Activated CD8-positive, alpha-beta T cell treated with anti-CD3 and anti-CD28 coated beads for 36 hours (primary cell): ENCODE measurements at regions not wholly inside any gene's neighbourhood (a gene's known extent, or its start where the extent isn't known, plus 50 kb on each side); places are given as distances from the start of the nearest gene placed in this dataset.

Experiments used
- ATAC-seq: fragments of 200-7000 bp; cut with Tn5 transposase; one replicate; pipeline ENCODE4 v1.10.0; 2021; ENCODE audit warnings: mild to moderate bottlenecking, moderate library complexity
- CTCF ChIA-PET: fragments of 350-600 bp; sonication (Branson Sonifier 250); formaldehyde crosslinking; loops from one replicate; lab custom pipeline; 2021; ENCODE audit warnings: antibody characterized with exemption; lab: Charles Lee
- POLR2A ChIA-PET: fragments of 350-600 bp; sonication (Branson Sonifier 250); formaldehyde crosslinking; loops from one replicate; lab custom pipeline; 2021; ENCODE audit warnings: antibody characterized with exemption; lab: Charles Lee
- DNase-seq: peaks from one replicate; pipeline ENCODE4 v3.0.0-alpha.2; 2020
- H3K27ac Mint-ChIP-seq: one replicate; pipeline ENCODE4 v1.8.0; 2021; ENCODE audit warnings: mild to moderate bottlenecking, mixed read lengths
- H3K27me3 Mint-ChIP-seq: one replicate; pipeline ENCODE4 v1.8.0; 2021; ENCODE audit warnings: mixed read lengths
- H3K36me3 Mint-ChIP-seq: one replicate; pipeline ENCODE4 v1.8.0; 2021; ENCODE audit warnings: low read depth, mixed read lengths
- H3K4me1 Mint-ChIP-seq: one replicate; pipeline ENCODE4 v1.8.0; 2021; ENCODE audit warnings: low read depth, mixed read lengths
- H3K4me3 Mint-ChIP-seq: one replicate; pipeline ENCODE4 v1.8.0; 2021; ENCODE audit warnings: mild to moderate bottlenecking, moderate library complexity, mixed read lengths
- H3K9me3 Mint-ChIP-seq: one replicate; pipeline ENCODE4 v1.8.0; 2021; ENCODE audit warnings: mixed read lengths
- intact Hi-C: fragments of 100-400 bp; cut with micrococcal nuclease; formaldehyde crosslinking; loops from one replicate; pipeline ENCODE4 v1.10.0; 2022
- TF ChIP-seq, protein P1 (sequence below): fragments of 200-600 bp; IDR thresholded peaks from one replicate; pipeline ENCODE4 v1.8.0; 2022; ENCODE audit warnings: antibody characterized with exemption, mild to moderate bottlenecking

DNA sequence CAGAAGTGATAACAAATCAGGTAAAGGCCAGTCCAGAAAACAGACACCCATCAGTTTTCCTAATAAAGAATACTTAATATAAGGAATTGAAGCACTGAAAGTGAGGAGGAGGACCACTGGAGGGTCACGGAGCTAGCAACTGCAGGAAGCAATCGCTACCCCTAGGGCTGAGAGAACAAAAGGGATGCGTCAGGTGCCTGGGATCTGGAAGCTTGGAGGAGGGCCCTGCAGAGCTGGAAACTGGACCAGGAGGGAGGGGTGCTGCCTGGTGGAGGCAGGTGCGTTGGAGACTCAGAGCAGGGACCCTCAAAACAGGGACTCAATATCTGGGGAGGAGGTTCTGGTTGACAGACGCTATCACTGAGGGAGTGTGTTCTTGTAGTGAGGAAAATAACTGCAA is 308.1 kb upstream of the RASGRP1 start:
- ATAC-seq (no peak), DNase-seq (no peak)
- Mint-ChIP-seq H3K36me3 (no peaks in the 10 kb centered on the region), H3K4me1 (no peaks in the 10 kb centered on the region), H3K9me3 (no peaks in the 10 kb centered on the region), H3K27ac (no peak overlapping the region), H3K4me3 (no peak overlapping the region), H3K27me3 (no peaks in the 10 kb centered on the region)
- CTCF ChIA-PET: no interaction called here
- TF ChIP-seq, protein P1, sequence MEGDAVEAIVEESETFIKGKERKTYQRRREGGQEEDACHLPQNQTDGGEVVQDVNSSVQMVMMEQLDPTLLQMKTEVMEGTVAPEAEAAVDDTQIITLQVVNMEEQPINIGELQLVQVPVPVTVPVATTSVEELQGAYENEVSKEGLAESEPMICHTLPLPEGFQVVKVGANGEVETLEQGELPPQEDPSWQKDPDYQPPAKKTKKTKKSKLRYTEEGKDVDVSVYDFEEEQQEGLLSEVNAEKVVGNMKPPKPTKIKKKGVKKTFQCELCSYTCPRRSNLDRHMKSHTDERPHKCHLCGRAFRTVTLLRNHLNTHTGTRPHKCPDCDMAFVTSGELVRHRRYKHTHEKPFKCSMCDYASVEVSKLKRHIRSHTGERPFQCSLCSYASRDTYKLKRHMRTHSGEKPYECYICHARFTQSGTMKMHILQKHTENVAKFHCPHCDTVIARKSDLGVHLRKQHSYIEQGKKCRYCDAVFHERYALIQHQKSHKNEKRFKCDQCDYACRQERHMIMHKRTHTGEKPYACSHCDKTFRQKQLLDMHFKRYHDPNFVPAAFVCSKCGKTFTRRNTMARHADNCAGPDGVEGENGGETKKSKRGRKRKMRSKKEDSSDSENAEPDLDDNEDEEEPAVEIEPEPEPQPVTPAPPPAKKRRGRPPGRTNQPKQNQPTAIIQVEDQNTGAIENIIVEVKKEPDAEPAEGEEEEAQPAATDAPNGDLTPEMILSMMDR: no peak
- intact Hi-C loops: no loop called here
- POLR2A ChIA-PET: no interaction called here

DNA sequence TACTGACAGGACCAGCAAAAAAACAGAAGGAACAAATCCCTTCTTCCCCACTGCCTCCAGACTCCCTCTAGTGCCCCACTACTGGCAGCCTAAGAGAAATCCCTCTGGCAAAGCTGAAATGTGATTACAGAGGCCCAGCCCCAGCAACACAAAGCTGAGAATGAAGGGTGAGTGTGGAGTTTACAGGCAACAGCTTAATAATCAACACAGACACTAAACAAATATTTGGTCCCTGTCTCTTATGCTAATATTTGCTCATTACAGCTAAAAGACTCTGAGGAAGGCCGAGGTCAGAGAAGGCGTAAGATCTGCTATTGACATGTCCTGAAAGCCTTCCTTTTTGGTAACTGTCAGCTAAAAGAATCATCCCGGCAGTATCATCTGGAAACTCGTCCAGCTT is 308.5 kb upstream of the RASGRP1 start:
- Mint-ChIP-seq H3K27me3 (peaks cover 1% of the 10 kb centered on the region), H3K4me1 (no peaks in the 10 kb centered on the region), H3K27ac (no peak overlapping the region), H3K4me3 (no peak overlapping the region), H3K9me3 (no peaks in the 10 kb centered on the region), H3K36me3 (no peaks in the 10 kb centered on the region)
- TF ChIP-seq, protein P1: no peak
- CTCF ChIA-PET: no interaction called here
- POLR2A ChIA-PET: no interaction called here
- intact Hi-C loops: no loop called here
- no peak for ATAC-seq
- DNase-seq: no peak

DNA sequence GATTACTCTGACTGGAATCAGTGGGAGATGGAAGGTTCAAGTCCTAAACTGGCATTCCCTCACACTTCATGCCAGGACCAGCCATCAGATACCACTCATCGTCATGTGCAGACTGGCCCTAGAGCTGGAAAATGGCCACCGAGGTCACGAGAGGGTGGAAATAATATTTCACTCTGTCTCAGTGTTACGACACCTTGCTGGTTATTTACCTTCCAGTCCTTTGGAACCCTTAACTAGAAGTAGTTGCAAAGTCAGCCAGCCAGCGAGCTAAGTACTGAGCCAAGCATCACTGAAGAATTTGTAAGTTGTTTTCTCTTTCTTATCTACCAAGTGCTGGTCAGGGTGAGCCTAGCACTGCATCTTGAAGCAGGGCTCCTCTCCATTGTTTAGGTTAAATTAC is 309.9 kb upstream of the RASGRP1 start:
- intact Hi-C loops: no loop called here
- Mint-ChIP-seq H3K27me3 (peaks cover 1% of the 10 kb centered on the region), H3K27ac (no peak overlapping the region), H3K36me3 (no peaks in the 10 kb centered on the region), H3K4me1 (no peaks in the 10 kb centered on the region), H3K4me3 (no peak overlapping the region), H3K9me3 (no peaks in the 10 kb centered on the region)
- TF ChIP-seq, protein P1: no peak
- DNase-seq (no peak), ATAC-seq (no peak)
- POLR2A ChIA-PET: no interaction called here
- CTCF ChIA-PET: no interaction called here

DNA sequence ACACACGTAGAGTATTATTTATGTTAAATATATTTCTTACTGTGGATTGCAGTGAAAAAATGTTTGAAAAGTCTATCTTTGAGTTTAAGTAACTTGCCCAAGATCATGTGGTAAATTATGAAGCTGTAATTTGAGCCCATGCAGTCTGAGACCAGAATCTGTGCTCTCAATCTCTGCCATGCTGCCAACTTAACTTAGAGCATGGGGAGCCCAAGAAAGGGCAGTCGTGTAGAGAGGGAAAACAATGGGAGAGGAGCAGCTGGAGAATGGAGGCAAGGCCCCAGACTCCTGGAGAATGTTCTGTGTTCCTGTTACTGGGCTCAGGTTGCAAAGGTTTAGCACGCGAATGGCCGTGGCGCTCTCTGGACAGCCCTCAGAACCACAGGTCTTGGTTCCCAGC is 311.6 kb upstream of the RASGRP1 start:
- ChIA-PET POLR2A (no interaction called here), CTCF (interaction anchor here (1.5 kb wide), 1 partner anchor 12 kb away, joined by 6 read pairs; no protein-coding TSS in a partner anchor)
- peaks cover 4% of the 10 kb centered on the region for H3K27me3 Mint-ChIP-seq

DNA sequence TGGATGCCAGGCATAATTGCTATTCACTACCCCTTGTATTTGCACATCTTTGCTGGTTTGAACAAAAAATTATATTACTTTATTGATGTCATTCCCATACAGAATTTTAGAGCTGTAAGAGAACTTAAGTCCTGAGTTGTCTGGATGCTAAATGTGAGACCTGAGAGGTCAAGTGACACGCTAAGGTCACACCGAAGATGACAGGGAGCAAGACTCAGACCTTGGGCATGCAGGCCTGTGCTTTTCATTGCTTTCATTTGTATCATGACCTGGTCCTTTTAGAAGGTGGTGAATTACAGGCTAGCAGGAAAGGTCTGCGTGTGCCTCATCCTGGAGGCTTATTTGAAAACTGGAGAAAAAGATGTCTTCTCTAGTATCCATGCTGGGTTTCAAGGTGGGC is 312.0 kb upstream of the RASGRP1 start:
- no peak for DNase-seq
- no peak for ATAC-seq
- H3K36me3 Mint-ChIP-seq: no peaks in the 10 kb centered on the region
- H3K27me3 Mint-ChIP-seq: peaks cover 4% of the 10 kb centered on the region
- no peaks in the 10 kb centered on the region for H3K4me1 Mint-ChIP-seq
- POLR2A ChIA-PET: no interaction called here
- TF ChIP-seq, protein P1: no peak
- H3K9me3 Mint-ChIP-seq: no peaks in the 10 kb centered on the region
- CTCF ChIA-PET: interaction anchor here (1.5 kb wide), 1 partner anchor 13 kb away, joined by 6 read pairs; no protein-coding TSS in a partner anchor
- H3K27ac Mint-ChIP-seq: no peak overlapping the region
- intact Hi-C loops: no loop called here
- H3K4me3 Mint-ChIP-seq: no peak overlapping the region

More for the DNA sequence above, 311.6 kb upstream of the RASGRP1 start:
- no peak overlapping the region for H3K4me3 Mint-ChIP-seq
- no peaks in the 10 kb centered on the region for H3K36me3 Mint-ChIP-seq
- no peaks in the 10 kb centered on the region for H3K9me3 Mint-ChIP-seq
- intact Hi-C loops: no loop called here
- no peak for ATAC-seq
- no peak for DNase-seq
- TF ChIP-seq, protein P1: no peak
- H3K27ac Mint-ChIP-seq: no peak overlapping the region
- no peaks in the 10 kb centered on the region for H3K4me1 Mint-ChIP-seq
